ENCODE measurements at regions not wholly inside any gene's neighbourhood (a gene's known extent, or its start where the extent isn't known, plus 50 kb on each side); places are given as distances from the start of the nearest gene placed in this dataset.

DNA sequence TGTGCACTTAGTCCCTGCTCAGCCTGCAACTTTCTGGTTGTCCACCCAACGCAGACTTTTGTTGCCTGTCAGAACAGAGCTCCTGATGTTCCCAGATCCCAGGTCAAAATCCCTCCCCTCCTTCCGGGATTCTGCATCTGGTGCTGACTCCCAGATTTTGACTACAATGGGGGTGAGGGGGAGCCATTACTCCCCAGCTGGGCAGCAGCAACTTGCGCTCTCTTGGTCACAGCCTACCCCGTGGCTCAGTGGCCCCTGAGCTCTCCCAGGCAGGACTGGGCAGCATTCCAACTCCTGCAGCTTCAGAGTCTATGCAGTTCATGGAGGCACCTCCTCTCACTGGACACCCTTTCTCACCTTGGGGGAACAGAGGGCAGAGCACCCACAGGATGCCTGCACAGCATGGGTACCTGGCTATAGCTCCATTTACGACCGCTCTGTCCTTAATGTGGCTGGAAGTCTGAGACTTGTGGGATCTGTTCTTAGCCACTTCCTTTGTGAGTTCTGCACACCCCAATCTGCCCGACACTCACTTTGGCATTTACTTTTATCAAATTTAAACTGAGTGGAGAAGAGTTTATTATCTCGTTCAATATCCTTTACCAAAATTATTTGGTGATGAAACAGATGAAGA, 545.5 kb upstream of the MGMT start:
- TF ChIP-seq POLR2AphosphoS5 (IDR thresholded peaks at IDR 0.05; ENCODE audit: low read depth, low read length) (no peak), SIN3A (IDR thresholded peaks at IDR 0.05; ENCODE audit: borderline replicate concordance, insufficient read depth, low read length) (no peak)

All from PFSK-1 (cell line).